ENCODE measurements at regions not wholly inside any gene's neighbourhood (a gene's known extent, or its start where the extent isn't known, plus 50 kb on each side); places are given as distances from the start of the nearest gene placed in this dataset.
A peak's percentile ranks its signal among the peaks of the same experiment; 100 is the strongest.
"Not testable (repeated sequence)": the region's sequence is repeated elsewhere in the genome, so short reads cannot be mapped to it uniquely, and the experiment has no call there.

DNA sequence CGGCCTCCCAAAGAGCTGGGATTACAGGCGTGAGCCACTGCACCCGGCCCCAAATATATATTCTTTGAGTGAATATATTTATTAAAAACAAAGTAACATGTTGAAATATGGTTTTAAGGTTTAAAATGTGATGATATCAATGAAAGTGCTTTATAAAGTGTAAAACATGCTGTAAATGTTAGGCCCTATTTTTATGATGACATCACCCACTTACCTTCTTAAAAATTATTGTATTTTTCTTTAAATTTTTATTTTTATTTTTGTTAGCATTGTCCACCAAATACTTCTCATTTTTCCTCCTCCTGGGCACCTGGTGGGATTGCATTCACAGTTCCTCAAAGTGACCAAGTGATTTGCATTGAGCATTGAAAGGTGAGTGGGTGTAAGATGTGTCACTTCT lies 152.6 kb upstream of the TBX3 start:
- DNase-seq (ENCODE audit: low read depth), result no peak

- peak; percentile 84 for DNase-seq (ENCODE audit: low read depth)
Measured at GRCh38 chr12:114835031-114835430, 151.1 kb upstream of the TBX3 start.

- peak; percentile 81 for DNase-seq (ENCODE audit: low read depth)
Measured at GRCh38 chr12:114834621-114835020, 150.6 kb upstream of the TBX3 start.

GRCh38 chr12:114829833-114830232 lies 145.9 kb upstream of the TBX3 start:
- no peak for DNase-seq (ENCODE audit: low read depth)

- DNase-seq (ENCODE audit: low read depth), result not testable (repeated sequence)
Measured at GRCh38 chr12:114829244-114829643, 145.3 kb upstream of the TBX3 start.

- no peak for DNase-seq (ENCODE audit: low read depth)
Measured at GRCh38 chr12:114827461-114827860, 143.5 kb upstream of the TBX3 start.

DNA sequence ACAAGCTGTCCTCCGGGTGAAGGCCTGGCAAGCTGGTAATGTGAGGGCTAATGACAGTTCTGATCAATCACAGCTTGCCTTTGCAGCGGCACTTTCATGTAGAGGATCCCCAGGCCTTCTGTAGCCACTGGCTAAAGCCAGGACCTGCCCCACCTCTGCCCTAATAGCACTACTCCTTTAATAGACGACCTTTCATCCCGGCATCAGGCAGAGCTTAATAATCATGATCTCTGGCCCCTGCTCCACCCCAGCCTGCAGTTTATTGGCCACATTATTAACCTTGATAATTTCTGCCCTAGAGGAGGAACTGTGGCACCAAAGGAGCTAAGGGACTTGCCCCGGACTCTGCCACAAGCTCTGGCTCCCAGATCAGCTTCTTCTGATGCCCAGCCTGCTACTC lies 142.3 kb upstream of the TBX3 start:
- DNase-seq (ENCODE audit: low read depth), result no peak

DNA sequence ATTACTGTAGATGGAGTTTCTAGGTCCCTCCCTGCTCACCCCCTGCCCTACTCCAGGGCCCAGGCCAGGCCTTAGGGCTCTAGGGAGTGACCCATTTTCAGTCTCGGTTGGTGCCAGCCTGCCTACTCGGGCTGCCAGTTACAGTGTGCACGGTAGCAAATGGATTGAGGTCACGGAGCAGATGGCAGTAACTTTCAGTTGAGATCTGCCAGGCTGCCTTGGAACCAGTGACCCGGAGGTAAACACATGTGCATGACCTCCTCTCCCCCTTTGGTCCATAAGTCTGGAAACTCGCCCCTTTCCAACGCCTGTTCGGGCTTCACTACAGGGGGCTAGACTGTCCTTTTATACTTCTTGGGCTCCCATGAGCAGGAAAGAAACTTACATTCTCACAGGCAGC lies 139.7 kb upstream of the TBX3 start:
- no peak for DNase-seq (ENCODE audit: low read depth)

GRCh38 chr12:114821570-114821969 lies 137.6 kb upstream of the TBX3 start:
- no peak for DNase-seq (ENCODE audit: low read depth)

DNA sequence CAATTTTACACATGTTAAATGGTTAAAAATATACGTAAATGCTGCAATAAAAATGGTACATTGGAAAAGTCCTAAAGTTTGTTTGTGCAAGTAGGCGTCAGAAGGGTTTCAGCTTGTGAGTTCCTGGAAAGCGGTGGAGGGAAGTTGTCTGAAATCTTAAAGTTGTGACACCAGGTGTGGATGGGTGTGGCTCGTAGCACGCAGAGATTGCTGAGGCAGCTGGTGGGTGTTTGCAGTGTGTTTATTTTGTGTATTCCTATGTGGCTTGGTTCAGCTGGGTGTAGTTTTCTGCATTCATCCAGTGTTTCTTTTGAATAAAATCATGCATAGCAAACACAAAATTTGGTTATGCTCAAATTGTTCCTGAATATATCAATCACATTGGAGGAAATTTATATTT lies 136.8 kb upstream of the TBX3 start:
- no peak for DNase-seq (ENCODE audit: low read depth)

GRCh38 chr12:114817571-114818425 lies 133.8 kb upstream of the TBX3 start:
- DNase-seq (ENCODE audit: low read depth), result no peak

DNA sequence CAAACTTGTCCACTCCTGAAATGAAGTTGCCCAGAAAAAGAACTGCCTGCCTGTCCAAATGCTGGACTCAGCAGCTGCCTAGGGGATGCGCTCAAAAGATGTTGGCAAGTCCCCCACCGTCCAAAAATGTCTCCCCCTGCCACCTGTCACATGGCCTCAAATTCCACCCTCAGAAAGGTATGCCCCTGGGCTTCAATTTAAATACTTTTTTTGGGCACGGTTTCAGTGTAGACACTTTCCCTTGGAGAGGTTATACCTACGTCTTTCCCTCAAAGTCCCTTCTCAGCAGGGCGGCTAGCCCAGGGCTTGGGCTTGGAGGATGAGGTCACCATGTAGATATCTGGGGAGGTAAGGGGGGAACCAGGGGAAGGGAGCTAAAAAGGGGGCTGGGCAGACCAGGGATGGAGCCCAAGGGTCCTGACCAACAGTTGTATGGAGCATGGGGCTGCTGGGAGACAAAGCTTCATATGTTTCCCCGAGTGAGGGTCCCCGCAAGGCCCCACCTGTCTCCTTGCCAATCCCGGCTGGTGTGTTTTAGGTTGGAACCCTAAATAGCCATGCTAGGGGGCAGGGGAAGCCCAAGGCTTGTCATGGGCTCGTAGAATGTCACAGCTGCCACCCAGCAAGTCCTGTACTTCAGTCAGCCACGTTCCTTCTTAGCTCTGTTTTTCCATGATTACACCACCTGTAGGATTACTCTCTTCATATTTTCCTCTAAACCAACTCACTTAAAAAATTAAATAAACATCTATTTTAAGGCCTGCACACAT lies 131.2 kb upstream of the TBX3 start:
- no peak for DNase-seq (ENCODE audit: low read depth)

- DNase-seq (ENCODE audit: low read depth), result no peak
Measured at GRCh38 chr12:114812858-114813761, 129.1 kb upstream of the TBX3 start.

- no peak for DNase-seq (ENCODE audit: low read depth)
Measured at GRCh38 chr12:114812384-114812783, 128.4 kb upstream of the TBX3 start.

DNA sequence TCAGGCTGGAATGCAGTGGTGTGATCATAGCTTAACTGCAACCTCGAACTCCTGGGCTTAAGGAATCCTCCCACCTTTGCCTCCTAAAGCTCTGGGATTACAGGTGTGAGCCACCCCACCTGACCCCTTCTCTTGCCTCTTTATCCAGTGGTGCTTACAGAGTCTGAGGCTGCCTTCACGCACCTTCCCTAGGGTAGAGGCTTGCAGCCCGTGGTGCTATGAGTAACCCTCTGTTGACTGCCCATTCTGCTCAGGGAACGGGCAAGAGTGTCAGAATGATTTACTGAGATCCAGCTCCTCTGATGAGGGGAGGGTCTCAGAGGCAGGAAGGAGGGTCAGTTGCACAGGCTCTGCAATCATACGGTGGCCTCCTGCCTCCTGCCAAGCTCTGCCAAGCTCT lies 125.1 kb upstream of the TBX3 start:
- DNase-seq (ENCODE audit: low read depth), result no peak

- not testable (repeated sequence) for DNase-seq (ENCODE audit: low read depth)
Measured at GRCh38 chr12:114801381-114801780, 117.4 kb upstream of the TBX3 start.

DNA sequence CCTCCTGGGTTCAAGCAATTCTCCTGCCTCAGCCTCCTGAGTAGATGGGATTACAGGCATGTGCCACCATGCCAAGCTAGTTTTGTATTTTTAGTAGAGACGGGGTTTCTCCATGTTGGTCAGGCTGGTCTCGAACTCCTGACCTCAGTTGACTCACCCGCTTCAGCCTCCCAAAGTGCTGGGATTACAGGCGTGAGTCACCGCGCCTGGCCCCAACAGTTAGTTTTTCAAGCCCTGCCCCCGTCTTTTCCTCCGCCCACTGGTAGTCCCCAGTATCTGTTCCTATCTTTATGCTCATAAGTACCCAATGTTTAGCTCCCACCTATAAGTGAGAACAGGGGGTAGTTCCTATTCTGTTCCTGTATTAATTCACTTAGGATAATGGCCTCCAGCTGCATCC lies 116.6 kb upstream of the TBX3 start:
- peak; percentile 59 for DNase-seq (ENCODE audit: low read depth)

- no peak for DNase-seq (ENCODE audit: low read depth)
Measured at GRCh38 chr12:114799574-114800487, 115.9 kb upstream of the TBX3 start.

DNA sequence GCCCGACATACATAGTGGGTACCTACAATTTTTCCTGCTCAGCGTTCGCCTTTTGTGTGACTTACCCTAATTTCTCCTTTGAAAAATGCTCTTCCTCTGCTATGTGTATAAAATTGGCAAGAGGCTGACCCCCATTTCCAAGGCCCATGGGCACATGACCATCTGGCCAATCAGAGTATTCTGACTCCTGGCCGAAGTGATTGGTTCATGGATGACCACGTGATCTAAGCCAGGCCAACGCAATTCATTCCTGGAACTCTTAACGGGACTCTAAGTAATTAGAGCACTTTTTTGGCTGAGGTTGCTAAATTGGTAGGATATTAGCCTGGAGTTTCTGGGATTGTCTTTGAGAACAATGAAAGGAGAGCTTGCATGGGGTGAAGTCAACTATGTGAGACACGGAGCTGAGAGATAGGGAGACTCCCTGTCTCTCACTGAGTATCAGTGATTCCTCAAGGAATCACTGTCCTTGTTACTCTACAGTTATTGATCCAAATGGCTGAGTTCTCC lies 110.1 kb upstream of the TBX3 start:
- DNase-seq (ENCODE audit: low read depth), result no peak

- DNase-seq (ENCODE audit: low read depth), result no peak
Measured at GRCh38 chr12:114790276-114790675, 106.3 kb upstream of the TBX3 start.

Data from HT1080 (cell line).